GM18519 (cell line): ENCODE measurements at regions not wholly inside any gene's neighbourhood (a gene's known extent, or its start where the extent isn't known, plus 50 kb on each side); places are given as distances from the start of the nearest gene placed in this dataset.
A peak's percentile ranks its signal among the peaks of the same experiment; 100 is the strongest.

Experiments used
- ATAC-seq: cut with Tn5 transposase; IDR thresholded peaks from one replicate; pipeline ENCODE4 v1.9.1; 2021; ENCODE audit warnings: mild to moderate bottlenecking, moderate library complexity; ENCODE audit not compliant: unreplicated experiment, low FRiP score

- ATAC-seq: no peak
Measured at GRCh38 chr18:42184685-42185477, 229.8 kb downstream of the PIK3C3 start.

GRCh38 chr18:42185486-42185885, 230.5 kb downstream of the PIK3C3 start:
- no peak for ATAC-seq

GRCh38 chr18:42187611-42188380, 232.8 kb downstream of the PIK3C3 start:
- peak; percentile 68 for ATAC-seq

GRCh38 chr18:42190643-42191042, 235.6 kb downstream of the PIK3C3 start:
- no peak for ATAC-seq

GRCh38 chr18:42192251-42193248, 237.5 kb downstream of the PIK3C3 start:
- no peak for ATAC-seq

DNA sequence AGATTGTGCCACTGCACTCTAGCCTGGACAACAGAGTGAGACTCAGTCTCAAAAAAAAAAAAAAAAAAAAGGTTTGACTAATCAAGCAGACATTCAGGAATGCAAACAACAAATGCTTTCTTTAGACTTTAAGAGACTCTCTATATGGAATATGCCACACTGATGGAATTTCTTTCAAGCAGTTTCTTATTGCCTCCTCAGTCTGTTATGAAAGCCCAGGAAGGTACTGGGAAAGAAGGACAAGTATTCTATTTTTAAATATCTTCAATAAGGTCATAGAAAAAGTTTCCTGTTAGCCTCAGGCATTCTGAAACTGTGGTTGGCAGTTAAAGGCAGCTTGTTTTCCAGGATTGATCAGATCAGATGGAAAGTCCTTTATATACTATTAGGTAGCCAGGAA, 241.6 kb downstream of the PIK3C3 start:
- ATAC-seq: no peak

- no peak for ATAC-seq
Measured at GRCh38 chr18:42201137-42201536, 246.1 kb downstream of the PIK3C3 start.

GRCh38 chr18:42211201-42211600, 256.2 kb downstream of the PIK3C3 start:
- no peak for ATAC-seq

GRCh38 chr18:42222557-42222956, 267.5 kb downstream of the PIK3C3 start:
- no peak for ATAC-seq

DNA sequence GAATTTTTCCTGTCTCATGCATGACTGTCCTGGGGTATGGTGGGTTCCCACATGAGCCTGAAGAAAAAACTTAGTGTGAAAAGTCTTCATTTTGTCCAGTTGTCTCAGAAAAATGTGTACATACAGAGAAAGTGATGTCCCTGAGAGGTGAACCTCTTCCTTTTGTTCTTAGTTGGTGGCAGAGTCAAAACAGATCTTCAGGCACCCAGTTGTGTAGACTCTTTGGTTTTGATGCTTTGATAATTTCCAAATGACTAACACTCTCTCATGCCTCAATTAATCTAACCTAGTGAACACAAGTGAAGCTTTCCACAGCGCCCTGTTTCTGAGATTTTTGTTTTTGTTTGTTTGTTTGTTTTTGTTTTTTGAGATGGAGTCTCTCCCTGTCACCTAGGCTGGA, 273.5 kb downstream of the PIK3C3 start:
- ATAC-seq: peak; percentile 33

DNA sequence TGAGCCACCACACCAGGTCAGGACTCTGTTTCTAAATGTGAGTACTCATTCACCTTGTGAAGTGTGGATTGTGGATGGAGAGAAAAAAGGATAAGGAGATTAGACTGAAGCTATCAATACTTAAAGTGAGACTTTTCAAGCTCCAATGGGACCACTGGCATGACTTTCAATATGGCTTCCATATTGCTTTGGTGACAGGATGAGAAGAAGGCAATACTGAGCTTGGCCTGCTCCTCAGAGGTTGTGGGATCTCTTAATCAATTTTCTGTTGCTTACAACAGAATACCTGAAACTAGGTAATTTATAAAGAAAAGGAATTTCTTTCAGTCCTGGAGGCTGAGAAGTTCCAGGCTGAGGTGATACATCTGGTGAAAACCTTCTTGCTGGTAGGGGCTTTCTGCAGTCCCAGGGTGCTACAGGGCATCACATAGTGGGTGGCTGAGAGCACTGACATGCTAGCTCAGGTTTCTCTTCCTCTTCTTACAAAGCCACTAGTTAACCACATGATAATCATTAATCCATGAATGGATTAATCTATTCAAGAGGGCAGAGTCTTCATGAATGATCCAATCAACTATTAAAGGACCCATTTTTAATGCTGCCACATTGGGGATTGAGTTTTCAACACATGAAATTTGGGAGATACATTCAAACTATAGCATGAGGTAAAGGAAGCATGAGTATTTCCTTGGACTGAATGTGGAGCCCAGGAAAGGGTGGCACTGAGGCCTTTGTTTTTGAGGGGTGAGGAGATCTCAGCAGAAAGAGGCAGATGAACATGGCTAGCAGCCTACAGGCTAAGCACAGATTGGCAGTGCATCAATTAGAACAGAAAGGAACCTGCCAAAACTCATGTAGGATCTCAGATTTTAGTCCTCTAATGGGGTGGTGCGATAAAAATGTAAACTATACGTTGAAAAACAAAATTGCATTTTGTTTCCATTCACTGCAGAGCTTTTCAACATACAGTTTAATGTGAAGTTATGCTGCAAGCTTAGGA, 274.5 kb downstream of the PIK3C3 start:
- ATAC-seq: peak; percentile 90

GRCh38 chr18:42230636-42231035, 275.6 kb downstream of the PIK3C3 start:
- no peak for ATAC-seq

GRCh38 chr18:42231284-42231683, 276.2 kb downstream of the PIK3C3 start:
- ATAC-seq: no peak

GRCh38 chr18:42231796-42232195, 276.8 kb downstream of the PIK3C3 start:
- no peak for ATAC-seq

- ATAC-seq: no peak
Measured at GRCh38 chr18:42233908-42234307, 278.9 kb downstream of the PIK3C3 start.

GRCh38 chr18:42242758-42243157, 287.7 kb downstream of the PIK3C3 start:
- no peak for ATAC-seq

DNA sequence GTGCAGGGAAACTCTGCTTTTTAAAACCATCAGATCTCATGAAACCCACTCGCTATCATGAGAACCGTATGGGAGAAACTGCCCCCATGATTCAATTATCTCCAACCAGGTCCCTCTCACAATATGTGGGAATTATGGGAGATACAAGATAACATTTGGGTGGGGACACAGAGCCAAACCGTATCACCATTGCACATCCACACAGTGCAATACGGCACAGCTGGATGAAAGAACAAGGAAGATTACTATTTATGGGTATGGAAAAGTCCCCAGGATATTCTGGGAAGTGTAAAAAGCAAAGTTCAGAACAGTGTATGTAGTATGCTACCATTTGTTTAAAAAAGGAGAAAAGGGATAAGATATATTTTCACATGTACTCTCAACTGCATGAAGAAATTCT, 290.1 kb downstream of the PIK3C3 start:
- ATAC-seq: no peak

GRCh38 chr18:42255908-42256765, 301.1 kb downstream of the PIK3C3 start:
- ATAC-seq: no peak
